ENCODE measurements at regions not wholly inside any gene's neighbourhood (a gene's known extent, or its start where the extent isn't known, plus 50 kb on each side); places are given as distances from the start of the nearest gene placed in this dataset.

GRCh38 chr4:42344749-42345148, 52.5 kb upstream of the SHISA3 start:
- H3K9me3 ChIP-seq (ENCODE audit: control insufficient read depth, insufficient read depth, low read depth, low read length), result no peaks in the 10 kb centered on the region
- BruUV-seq (replicated peaks), result no TSS peak
- in situ Hi-C loops (cut with HindIII; ENCODE audit: low pct_unique_long_range_greater_than_20kb, low sequenced_read_pairs), result no loop called here
- H3K27me3 ChIP-seq (ENCODE audit: control insufficient read depth, insufficient read depth, low read length), result no peaks in the 10 kb centered on the region; the same call in 1 of the 2 replicates
- H3K36me3 ChIP-seq (ENCODE audit: control insufficient read depth, insufficient read depth, low read length), result no peaks in the 10 kb centered on the region
- DNase-seq (ENCODE audit: low read depth, low spot score), result no peak
- H3K27ac ChIP-seq (ENCODE audit: low read length), result no peak overlapping the region
- H3K4me1 ChIP-seq (ENCODE audit: control insufficient read depth, insufficient read depth, low read length), result no peaks in the 10 kb centered on the region
- ChIA-PET POLR2A (no interaction called here), CTCF (no interaction called here)
- intact Hi-C loops (cut with micrococcal nuclease; ENCODE audit: unreplicated experiment), result no loop called here
- no peak overlapping the region for H3K4me3 ChIP-seq (ENCODE audit: low read depth in 2 of 2, low read length in 2 of 2)
- TF ChIP-seq TCF7L2 (IDR thresholded peaks at IDR 0.05; ENCODE audit: low read depth, low read length) (no peak), POLR2AphosphoS5 (IDR thresholded peaks at IDR 0.05; ENCODE audit: low read depth, low read length) (no peak), REST (IDR thresholded peaks at IDR 0.05; ENCODE audit: insufficient read depth in 1 of 2, low read depth in 2 of 2, low read length in 1 of 2) (no peak), CTCF (IDR thresholded peaks at IDR 0.05) (no peak), SIN3A (IDR thresholded peaks at IDR 0.05; ENCODE audit: borderline replicate concordance, insufficient read depth, low read depth, low read length) (no peak)
- no peak for ATAC-seq

- intact Hi-C loops (cut with micrococcal nuclease; ENCODE audit: unreplicated experiment), result no loop called here
- CTCF ChIA-PET, result no interaction called here
- H3K27me3 ChIP-seq (ENCODE audit: control insufficient read depth, insufficient read depth, low read length), result no peaks in the 10 kb centered on the region; the same call in 1 of the 2 replicates
- no peak overlapping the region for H3K27ac ChIP-seq (ENCODE audit: low read length)
- no peak for ATAC-seq
- H3K4me1 ChIP-seq (ENCODE audit: control insufficient read depth, insufficient read depth, low read length), result no peaks in the 10 kb centered on the region
- BruUV-seq (replicated peaks), result no TSS peak
- H3K4me3 ChIP-seq (ENCODE audit: low read depth in 2 of 2, low read length in 2 of 2), result no peak overlapping the region
- POLR2A ChIA-PET, result no interaction called here
- no peaks in the 10 kb centered on the region for H3K9me3 ChIP-seq (ENCODE audit: control insufficient read depth, insufficient read depth, low read depth, low read length)
- no peak for DNase-seq (ENCODE audit: low read depth, low spot score)
- no peak for TF ChIP-seq CTCF (IDR thresholded peaks at IDR 0.05)
- no peak for TF ChIP-seq TCF7L2 (IDR thresholded peaks at IDR 0.05; ENCODE audit: low read depth, low read length)
- no peak for TF ChIP-seq POLR2AphosphoS5 (IDR thresholded peaks at IDR 0.05; ENCODE audit: low read depth, low read length)
- TF ChIP-seq REST (IDR thresholded peaks at IDR 0.05; ENCODE audit: insufficient read depth in 1 of 2, low read depth in 2 of 2, low read length in 1 of 2), result no peak
- no peak for TF ChIP-seq SIN3A (IDR thresholded peaks at IDR 0.05; ENCODE audit: borderline replicate concordance, insufficient read depth, low read depth, low read length)
- in situ Hi-C loops (cut with HindIII; ENCODE audit: low pct_unique_long_range_greater_than_20kb, low sequenced_read_pairs), result no loop called here
- no peaks in the 10 kb centered on the region for H3K36me3 ChIP-seq (ENCODE audit: control insufficient read depth, insufficient read depth, low read length)
These were observed 51.2 kb upstream of the SHISA3 start for GRCh38 chr4:42345962-42346544.

Measured in Panc1 (cell line).